GM13976 (cell line): ENCODE measurements at regions not wholly inside any gene's neighbourhood (a gene's known extent, or its start where the extent isn't known, plus 50 kb on each side); places are given as distances from the start of the nearest gene placed in this dataset.
"Not testable (repeated sequence)": the region's sequence is repeated elsewhere in the genome, so short reads cannot be mapped to it uniquely, and the experiment has no call there.

Experiments
- DNase-seq: peaks from one replicate; pipeline ENCODE4 v3.0.0; 2012; ENCODE audit warnings: low spot score
- in situ Hi-C: fragments of 300-500 bp; cut with MboI; formaldehyde crosslinking; loops from one replicate; pipeline ENCODE4 v1.12.0; 2022; ENCODE audit warnings: low sequenced_read_pairs, mixed read lengths, inconsistent platforms; ENCODE audit not compliant: unreplicated experiment
- TF ChIP-seq, protein P1 (sequence below): IDR thresholded peaks from 2 replicates; pipeline ENCODE4 v1.5.1; 2012; ENCODE audit warnings: borderline replicate concordance, mild to moderate bottlenecking; ENCODE audit not compliant: insufficient read depth; ENCODE audit errors: extremely low read depth, missing control alignments, control extremely low read depth

DNA sequence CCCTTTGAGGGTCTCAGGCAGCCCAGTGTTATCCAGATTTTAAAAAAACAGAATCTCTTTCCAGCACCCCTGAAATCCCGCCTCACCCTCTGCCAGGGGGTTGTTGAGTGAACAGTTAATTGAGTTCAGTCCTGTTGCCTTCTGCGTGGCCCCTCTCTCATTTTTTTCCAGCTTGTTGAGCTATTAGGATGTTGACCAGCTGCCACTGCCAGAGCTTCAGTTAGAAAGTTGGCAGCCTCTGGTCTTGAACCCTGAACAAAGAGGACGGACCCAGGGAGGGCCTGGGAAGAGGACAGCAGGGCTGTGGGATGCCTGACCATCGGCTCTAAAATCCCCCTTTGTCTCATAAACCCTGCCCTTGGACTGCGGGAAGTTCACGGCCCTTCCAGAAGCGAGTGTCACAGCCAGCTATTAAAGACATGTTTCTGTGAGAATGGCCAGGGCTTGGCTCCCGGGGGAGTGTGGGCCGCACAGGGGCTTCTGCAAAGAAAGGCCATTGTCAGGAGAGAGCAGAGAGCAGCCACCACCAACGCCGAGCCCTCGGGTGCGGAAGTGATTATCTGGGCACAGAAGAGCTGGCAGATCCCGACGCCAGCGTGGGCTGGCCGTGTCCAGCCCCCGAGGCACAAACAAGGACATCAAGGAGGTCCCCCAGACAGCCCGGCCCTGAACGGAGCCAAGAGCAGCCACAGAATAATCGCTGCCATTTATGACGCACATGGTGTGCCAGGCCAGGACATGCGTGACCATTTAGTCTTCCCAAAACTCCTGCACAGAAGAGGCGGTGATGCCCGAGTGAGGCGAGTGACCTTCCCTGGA is 189.0 kb downstream of the ANKRD60 start:
- no peak for DNase-seq
- in situ Hi-C loops = loop anchor here (10.0 kb wide), 1 partner anchor 55 kb away; no protein-coding TSS in a partner anchor
- TF ChIP-seq, protein P1, sequence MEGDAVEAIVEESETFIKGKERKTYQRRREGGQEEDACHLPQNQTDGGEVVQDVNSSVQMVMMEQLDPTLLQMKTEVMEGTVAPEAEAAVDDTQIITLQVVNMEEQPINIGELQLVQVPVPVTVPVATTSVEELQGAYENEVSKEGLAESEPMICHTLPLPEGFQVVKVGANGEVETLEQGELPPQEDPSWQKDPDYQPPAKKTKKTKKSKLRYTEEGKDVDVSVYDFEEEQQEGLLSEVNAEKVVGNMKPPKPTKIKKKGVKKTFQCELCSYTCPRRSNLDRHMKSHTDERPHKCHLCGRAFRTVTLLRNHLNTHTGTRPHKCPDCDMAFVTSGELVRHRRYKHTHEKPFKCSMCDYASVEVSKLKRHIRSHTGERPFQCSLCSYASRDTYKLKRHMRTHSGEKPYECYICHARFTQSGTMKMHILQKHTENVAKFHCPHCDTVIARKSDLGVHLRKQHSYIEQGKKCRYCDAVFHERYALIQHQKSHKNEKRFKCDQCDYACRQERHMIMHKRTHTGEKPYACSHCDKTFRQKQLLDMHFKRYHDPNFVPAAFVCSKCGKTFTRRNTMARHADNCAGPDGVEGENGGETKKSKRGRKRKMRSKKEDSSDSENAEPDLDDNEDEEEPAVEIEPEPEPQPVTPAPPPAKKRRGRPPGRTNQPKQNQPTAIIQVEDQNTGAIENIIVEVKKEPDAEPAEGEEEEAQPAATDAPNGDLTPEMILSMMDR = no peak

DNA sequence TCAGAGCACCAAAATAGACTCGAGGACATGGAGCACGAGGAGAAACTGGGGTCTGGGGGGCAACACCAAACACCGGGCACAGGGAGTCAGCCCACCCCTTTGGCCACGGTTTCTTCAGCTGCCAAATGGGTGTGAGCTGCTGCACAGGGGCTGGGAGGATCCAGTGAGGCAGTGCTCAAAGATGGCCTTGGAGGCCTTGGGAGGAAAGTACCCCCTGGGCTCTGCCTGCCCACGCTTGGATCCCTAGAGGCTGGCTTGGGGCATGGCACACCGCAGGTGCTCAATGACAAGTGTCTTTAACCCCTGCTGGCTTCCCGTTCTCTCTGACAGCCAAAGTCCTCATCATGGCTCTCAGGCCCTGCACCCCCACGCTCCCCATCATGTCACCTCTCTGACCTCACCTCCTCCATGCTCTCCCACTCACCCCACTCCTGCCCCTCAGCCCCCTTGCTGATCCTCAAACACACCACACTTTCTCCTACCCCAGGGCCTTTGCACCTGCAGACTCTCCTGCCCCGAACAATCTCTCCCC is 190.3 kb downstream of the ANKRD60 start:
- in situ Hi-C loops = loop anchor here (10.0 kb wide), 1 partner anchor 57 kb away; no protein-coding TSS in a partner anchor
- TF ChIP-seq, protein P1 = no peak

DNA sequence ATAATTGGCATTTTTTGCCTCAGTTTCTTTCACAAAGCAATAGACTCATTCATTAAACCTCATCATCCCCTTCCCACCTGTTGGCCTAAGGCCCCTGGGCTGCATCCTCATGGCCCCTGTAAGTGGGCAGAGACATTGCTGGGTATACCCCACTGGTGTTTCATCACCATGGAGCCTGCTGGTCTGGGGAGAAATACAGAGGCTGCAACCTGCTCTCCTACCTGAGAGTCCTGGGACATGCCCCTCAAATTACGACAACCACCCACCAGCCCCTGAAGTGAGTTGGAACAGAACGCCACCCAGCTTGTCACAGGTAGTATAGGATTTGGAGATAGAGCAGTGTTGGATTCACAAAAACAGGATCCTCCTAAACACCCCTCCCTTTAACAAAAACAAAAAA is 190.8 kb downstream of the ANKRD60 start:
- TF ChIP-seq, protein P1 = no peak
- in situ Hi-C loops = loop anchor here (10.0 kb wide), 1 partner anchor 57 kb away; no protein-coding TSS in a partner anchor
- DNase-seq = no peak

More for the DNA sequence above, 190.3 kb downstream of the ANKRD60 start:
- no peak for DNase-seq

DNA sequence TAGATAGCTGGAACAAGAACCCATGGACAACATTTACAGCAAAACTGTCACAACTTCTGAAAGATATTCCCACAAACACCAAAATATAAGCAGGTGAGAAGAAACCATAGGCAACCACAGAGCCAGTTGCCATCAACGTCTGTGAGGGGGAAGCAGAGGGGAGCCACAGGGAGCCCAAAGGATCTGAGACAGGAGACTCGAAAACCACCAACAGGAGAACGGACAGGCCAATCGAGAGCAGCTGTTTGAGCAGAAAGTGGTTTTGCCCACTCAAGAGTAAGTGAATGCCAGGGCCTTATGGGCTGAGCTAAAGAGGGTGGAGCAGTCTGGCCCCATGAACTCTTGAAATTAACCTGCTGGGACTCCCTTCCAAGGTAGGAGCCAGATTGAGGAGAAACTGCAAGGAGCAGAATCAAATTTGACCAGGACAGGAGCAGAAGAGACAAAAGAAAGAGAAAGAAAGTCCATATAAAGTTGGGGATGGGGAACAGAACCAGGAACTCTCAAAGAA is 195.4 kb downstream of the ANKRD60 start:
- in situ Hi-C loops = loop anchor here (10.0 kb wide), 1 partner anchor 62 kb away; no protein-coding TSS in a partner anchor
- TF ChIP-seq, protein P1 = no peak
- DNase-seq = no peak

DNA sequence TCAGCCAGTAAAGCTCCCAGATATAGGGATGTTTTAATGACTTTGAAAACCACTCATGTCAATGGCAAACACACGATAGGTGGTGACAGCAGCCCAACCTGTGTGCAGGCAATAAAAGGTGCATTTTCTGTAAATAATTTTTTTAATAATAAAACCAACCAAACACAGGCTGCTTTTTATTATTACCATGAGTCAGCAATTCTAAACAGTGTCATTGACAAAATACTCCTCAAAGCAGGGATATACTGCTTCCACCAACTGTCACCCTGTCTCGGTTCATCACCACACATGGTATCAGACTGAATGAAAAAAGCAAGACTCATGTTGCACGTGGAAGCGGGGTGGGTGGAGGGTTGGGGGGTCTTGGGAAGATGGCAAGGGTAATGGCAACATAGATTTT is 195.9 kb downstream of the ANKRD60 start:
- DNase-seq = no peak
- in situ Hi-C loops = loop anchor here (10.0 kb wide), 1 partner anchor 62 kb away; no protein-coding TSS in a partner anchor
- TF ChIP-seq, protein P1 = no peak

DNA sequence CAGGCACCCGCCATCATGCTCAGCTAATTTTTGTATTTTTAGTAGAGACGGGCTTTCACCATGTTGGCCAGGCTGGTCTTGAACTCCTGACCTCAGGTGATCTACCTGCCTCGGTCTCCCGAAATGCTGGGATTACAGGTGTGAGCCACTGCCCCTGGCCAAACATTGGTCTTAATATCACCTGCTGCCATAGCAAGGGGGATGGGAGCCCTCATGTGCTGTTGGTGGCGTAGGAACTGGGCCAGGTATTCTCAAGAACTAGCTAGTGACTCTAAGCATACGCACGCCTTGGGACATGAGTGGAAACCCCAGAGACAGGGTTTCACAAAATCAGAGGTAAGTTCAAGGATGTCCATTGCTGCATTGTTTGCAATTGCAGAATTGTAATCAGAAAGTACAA is 197.1 kb downstream of the ANKRD60 start:
- in situ Hi-C loops = loop anchor here (10.0 kb wide), 1 partner anchor 63 kb away; no protein-coding TSS in a partner anchor

DNA sequence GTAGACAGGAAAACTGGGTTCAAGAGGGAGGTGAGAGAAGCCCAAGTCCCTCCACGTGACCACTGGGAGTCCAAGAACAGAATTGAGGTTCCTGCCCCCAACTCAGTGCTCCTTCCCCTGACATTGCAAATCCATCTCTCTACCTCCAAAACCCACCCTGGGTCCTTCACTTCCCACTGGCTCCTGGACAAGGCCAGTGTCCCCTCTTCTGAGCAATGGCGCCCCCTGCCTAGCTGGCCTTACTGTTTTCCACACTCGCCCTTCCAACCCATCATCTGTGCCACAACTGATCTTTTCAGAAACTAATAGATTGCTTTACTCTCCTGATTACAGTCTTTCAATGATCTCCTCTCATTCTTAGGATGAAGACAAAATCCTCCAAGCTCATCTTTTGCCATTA is 200.3 kb downstream of the ANKRD60 start:
- DNase-seq = no peak
- TF ChIP-seq, protein P1 = no peak
- in situ Hi-C loops = no loop called here

More for the DNA sequence above, 197.1 kb downstream of the ANKRD60 start:
- not testable (repeated sequence) for DNase-seq
